ENCODE measurements at regions not wholly inside any gene's neighbourhood (a gene's known extent, or its start where the extent isn't known, plus 50 kb on each side); places are given as distances from the start of the nearest gene placed in this dataset.
"Not testable (repeated sequence)": the region's sequence is repeated elsewhere in the genome, so short reads cannot be mapped to it uniquely, and the experiment has no call there.

DNA sequence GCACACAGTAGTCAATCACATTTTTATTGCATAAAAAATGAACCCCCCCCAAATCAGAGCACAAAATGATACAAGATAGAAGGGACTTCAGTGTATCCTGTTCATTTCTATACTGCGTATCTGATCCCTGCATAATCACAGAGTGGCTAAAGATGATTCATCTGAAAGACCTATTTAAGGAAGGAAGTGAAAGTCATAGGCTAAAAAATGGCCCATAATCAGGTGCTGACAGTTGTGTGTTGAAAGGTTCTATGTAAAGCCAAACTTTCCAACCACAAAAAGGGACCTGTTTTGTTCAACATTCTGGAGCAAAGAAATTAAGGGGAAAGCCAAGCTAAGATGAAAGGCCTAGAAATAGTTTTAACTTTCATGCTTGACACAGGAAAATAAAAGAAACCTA is 147.8 kb upstream of the ATP2B1 start:
- DNase-seq (ENCODE audit: low read depth): no peak

GRCh38 chr12:89848732-89849131 is 140.1 kb upstream of the ATP2B1 start:
- DNase-seq (ENCODE audit: low read depth): no peak

- DNase-seq (ENCODE audit: low read depth): no peak
Measured at GRCh38 chr12:89846473-89847055, 137.9 kb upstream of the ATP2B1 start.

DNA sequence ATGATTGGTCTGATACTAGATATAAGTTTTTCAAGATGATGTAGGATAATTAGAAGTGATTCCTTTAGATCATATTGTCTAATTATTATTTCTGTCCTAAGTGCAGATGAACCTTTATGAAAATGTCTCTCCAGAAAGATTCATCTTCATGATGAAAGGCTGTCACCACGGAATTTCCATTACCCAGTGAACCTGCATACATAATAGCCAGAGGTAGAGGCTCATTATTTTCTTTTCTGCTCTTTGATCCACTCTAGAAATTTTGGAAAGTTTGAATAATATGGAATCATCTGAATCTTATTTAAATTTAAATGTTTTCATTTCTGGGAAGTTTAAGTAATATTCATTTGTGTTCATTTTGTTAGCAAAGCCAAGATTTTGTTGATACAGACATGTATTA is 137.1 kb upstream of the ATP2B1 start:
- no peak for DNase-seq (ENCODE audit: low read depth)

GRCh38 chr12:89845366-89845765 is 136.7 kb upstream of the ATP2B1 start:
- no peak for DNase-seq (ENCODE audit: low read depth)

- DNase-seq (ENCODE audit: low read depth): no peak
Measured at GRCh38 chr12:89844539-89844938, 135.9 kb upstream of the ATP2B1 start.

GRCh38 chr12:89840162-89840922 is 131.7 kb upstream of the ATP2B1 start:
- DNase-seq (ENCODE audit: low read depth): no peak

- DNase-seq (ENCODE audit: low read depth): no peak
Measured at GRCh38 chr12:89839444-89839843, 130.8 kb upstream of the ATP2B1 start.

DNA sequence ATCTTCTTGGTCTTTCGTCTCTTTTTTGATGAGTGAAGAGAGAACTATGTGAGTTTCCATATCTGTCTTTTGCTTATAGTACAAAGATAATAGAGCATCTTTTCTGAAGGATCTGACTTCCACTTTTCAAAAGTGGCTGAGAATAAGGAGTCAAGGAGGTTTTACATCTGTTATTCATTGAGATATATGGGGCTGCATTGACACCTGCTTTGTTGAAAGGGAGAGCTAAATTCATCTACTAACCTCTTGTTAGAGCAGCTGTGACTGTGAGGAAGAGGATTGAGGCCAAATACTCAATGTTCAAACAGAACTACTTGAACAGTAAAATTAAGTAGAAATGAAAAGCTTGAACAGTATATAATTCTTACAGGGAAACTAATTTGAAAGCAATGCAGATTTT is 130.2 kb upstream of the ATP2B1 start:
- no peak for DNase-seq (ENCODE audit: low read depth)

- DNase-seq (ENCODE audit: low read depth): no peak
Measured at GRCh38 chr12:89836026-89836425, 127.4 kb upstream of the ATP2B1 start.

GRCh38 chr12:89834676-89835075 is 126.0 kb upstream of the ATP2B1 start:
- no peak for DNase-seq (ENCODE audit: low read depth)

DNA sequence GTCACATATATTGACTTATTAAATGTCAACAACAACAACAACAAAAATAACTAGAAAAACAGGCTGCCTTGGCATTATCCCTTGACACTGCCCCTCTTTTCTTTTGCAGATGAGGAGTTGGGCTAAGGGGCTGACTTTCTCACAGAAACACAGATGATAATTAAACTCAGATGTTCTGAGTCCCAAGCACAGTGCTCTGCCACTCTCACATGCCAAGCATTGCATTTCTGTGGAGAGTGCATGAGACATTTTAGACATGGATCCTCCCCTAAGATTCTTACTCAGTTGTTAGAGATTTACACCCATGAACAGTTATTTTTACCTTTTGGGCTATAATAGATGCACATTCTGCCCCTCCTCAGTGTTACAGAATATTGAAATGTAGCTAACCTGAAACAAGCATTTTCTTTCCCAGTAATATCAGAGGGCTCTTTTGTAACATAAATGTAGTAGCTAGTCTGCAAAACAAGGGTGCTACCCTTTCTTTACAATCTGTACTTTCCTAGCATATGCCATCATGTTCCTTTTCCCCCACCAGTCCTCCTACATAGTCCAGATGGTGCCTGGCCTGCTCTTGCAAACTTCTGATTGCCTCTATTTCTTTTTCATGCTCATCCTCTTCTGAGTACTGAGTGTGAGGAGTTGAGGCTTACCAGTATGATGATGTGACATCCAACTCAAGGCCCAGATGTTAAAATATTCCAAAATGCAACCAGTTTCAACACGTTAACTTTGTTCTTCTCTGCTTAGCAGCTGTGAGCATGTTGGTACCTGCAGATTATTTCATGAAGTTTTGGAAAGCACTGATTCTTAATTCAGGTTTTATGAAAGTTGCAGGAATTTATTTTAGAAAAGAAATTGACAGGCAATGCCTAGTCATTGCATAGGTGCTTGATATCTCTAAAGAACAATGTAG is 125.0 kb upstream of the ATP2B1 start:
- no peak for DNase-seq (ENCODE audit: low read depth)

- no peak for DNase-seq (ENCODE audit: low read depth)
Measured at GRCh38 chr12:89832336-89832735, 123.7 kb upstream of the ATP2B1 start.

DNA sequence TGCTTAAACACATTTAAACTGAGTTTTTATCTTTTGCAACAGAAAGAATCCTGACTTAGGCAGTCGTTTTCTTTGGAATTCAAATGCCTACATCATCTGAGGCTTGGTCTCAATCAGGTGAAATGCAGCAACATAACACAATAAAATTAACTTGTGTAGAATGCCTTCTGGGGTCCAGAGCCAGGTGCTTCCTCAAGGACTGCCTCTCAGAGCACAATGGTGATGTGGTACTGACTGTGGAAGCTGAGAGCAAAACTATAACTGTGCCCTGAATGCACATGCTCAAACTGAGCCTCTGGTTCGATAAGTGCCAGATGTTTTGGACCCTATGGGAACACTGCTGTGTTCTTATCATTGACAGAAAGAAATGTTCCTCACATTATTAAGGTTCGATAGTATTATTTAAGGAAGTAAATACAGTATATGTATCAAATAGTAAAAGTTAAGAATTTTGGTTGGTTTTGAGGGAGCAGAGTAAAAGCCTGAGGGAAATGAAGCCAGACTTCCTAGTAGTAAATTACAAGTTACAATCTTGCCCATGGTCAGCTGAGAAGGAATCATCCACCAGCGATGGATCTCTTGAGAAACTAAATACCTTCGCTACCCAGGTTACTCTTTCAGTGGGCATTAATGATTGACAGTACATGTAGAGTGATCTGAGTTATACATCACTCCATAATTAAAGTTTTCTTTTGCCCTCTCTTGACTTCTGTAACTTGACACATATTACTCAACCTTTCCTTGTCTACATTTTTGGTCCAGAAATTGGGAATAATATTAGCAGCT is 122.9 kb upstream of the ATP2B1 start:
- no peak for DNase-seq (ENCODE audit: low read depth)

- no peak for DNase-seq (ENCODE audit: low read depth)
Measured at GRCh38 chr12:89829434-89829975, 120.9 kb upstream of the ATP2B1 start.

GRCh38 chr12:89828575-89828974 is 119.9 kb upstream of the ATP2B1 start:
- DNase-seq (ENCODE audit: low read depth): no peak

- DNase-seq (ENCODE audit: low read depth): no peak
Measured at GRCh38 chr12:89827592-89827991, 119.0 kb upstream of the ATP2B1 start.

DNA sequence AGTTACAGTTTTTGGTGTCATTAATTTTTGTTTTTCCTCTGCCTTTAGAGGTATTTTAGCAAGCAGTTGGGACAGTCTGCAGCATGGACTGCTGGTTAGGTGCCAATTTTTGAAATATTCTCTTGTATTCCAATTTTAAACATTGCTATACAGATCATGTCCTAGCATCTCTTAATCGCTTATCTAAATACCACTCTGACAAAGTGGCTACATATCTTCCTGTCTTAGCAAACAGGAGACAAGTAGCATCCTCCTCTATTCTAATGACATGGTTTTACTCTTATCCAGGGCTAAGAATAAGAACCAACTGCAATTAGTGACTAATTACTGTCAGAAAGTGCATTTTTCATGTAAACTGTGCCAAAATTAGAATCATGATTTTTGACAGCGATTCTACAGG is 117.8 kb upstream of the ATP2B1 start:
- no peak for DNase-seq (ENCODE audit: low read depth)

- DNase-seq (ENCODE audit: low read depth): no peak
Measured at GRCh38 chr12:89825591-89826449, 117.2 kb upstream of the ATP2B1 start.

DNA sequence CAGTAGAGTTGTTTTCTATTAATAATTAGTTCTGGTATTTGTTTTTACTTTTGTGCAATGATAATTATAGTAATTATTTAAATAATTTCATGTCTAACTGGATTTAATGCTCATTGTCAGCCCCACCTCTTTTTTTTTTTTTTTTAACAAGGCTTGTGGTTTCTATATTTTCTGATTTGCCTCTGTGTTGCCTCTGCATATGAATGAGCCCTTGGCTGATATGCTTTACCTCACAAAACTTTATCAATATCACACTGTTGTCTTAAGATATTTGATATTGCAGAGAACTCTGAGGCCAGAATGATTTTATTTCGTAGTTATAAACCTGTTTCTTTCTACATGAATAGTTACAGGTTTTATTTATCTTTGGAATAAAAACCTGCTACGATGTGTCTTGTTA is 116.2 kb upstream of the ATP2B1 start:
- no peak for DNase-seq (ENCODE audit: low read depth)

- not testable (repeated sequence) for DNase-seq (ENCODE audit: low read depth)
Measured at GRCh38 chr12:89822992-89823391, 114.4 kb upstream of the ATP2B1 start.

Measured in stimulated activated CD8-positive, alpha-beta memory T cell treated with anti-CD3 and anti-CD28 coated beads, Interleukin-12 subunit alpha, Interleukin-12 subunit beta, amount 100 ng/mL, for 4 hours (primary cell).